HEK293 (cell line): ENCODE measurements at regions not wholly inside any gene's neighbourhood (a gene's known extent, or its start where the extent isn't known, plus 50 kb on each side); places are given as distances from the start of the nearest gene placed in this dataset.

Source experiments
- CTCF ChIA-PET: fragments of 350-600 bp; formaldehyde crosslinking; extraction: SDS; loops from one replicate; lab custom pipeline; 2021; ENCODE audit warnings: antibody characterized with exemption; lab: Yijun Ruan, JAX
- POLR2A ChIA-PET: fragments of 300-600 bp; formaldehyde crosslinking; extraction: SDS; loops from one replicate; lab custom pipeline; 2020; ENCODE audit warnings: antibody characterized with exemption, inconsistent platforms; lab: Yijun Ruan, JAX
- H3K27ac ChIP-seq: fragments of 200-500 bp; sonication (Bioruptor generic); 2 replicates; pipeline ENCODE4 v1.5.1; 2014; ENCODE audit warnings: low read depth, low read length, control low read depth, inconsistent platforms; ENCODE audit errors: extremely low read depth
- H3K36me3 ChIP-seq, 2 experiments: fragments of 200-500 bp in 1 of 2; sonication (Bioruptor generic) in 1 of 2; 1 replicate in 1 of 2; 2 replicates in 1 of 2; pipeline ENCODE4 v1.5.1; 2014 to 2017; ENCODE audit warnings: inconsistent platforms in 2 of 2, low read length in 2 of 2; ENCODE audit not compliant: control insufficient read depth in 2 of 2, insufficient read depth in 1 of 2
- H3K4me1 ChIP-seq: fragments of 200-500 bp; sonication (Bioruptor generic); 2 replicates; pipeline ENCODE4 v1.5.1; 2014; ENCODE audit warnings: mild to moderate bottlenecking, low read length, inconsistent platforms; ENCODE audit not compliant: control insufficient read depth, insufficient read depth
- H3K4me3 ChIP-seq: 2 replicates; pipeline ENCODE4 v1.5.1; 2011; ENCODE audit warnings: low read depth, mild to moderate bottlenecking, control low read depth, low read length, moderate library complexity
- H3K9me3 ChIP-seq: fragments of 200-500 bp; sonication (Bioruptor generic); 2 replicates; pipeline ENCODE4 v1.5.1; 2014; ENCODE audit warnings: low read depth, low read length, inconsistent platforms; ENCODE audit not compliant: control insufficient read depth, insufficient read depth
- KLF8 ChIP-seq: fragments of 450-650 bp; formaldehyde crosslinking; IDR thresholded peaks from 2 replicates; pipeline ENCODE4 v1.5.1; 2016; ENCODE audit warnings: missing biosample characterization, missing genetic modification characterization
- MYNN ChIP-seq: fragments of 450-650 bp; formaldehyde crosslinking; IDR thresholded peaks from 2 replicates; pipeline ENCODE4 v1.5.1; 2016; ENCODE audit warnings: missing biosample characterization, missing genetic modification characterization, borderline replicate concordance
- OSR2 ChIP-seq: fragments of 450-650 bp; formaldehyde crosslinking; IDR thresholded peaks from 2 replicates; pipeline ENCODE4 v1.5.1; 2016; ENCODE audit warnings: missing biosample characterization, missing genetic modification characterization
- SP7 ChIP-seq: fragments of 450-650 bp; formaldehyde crosslinking; IDR thresholded peaks from 2 replicates; pipeline ENCODE4 v1.5.1; 2016; ENCODE audit warnings: missing biosample characterization, missing genetic modification characterization
- ZFHX2 ChIP-seq: fragments of 450-650 bp; formaldehyde crosslinking; conservative IDR thresholded peaks from 2 replicates; pipeline ENCODE4 v1.5.1; 2016; ENCODE audit warnings: missing biosample characterization, missing genetic modification characterization
- ZIC2 ChIP-seq: fragments of 450-650 bp; formaldehyde crosslinking; IDR thresholded peaks from 2 replicates; pipeline ENCODE4 v1.5.1; 2016; ENCODE audit warnings: missing biosample characterization, missing genetic modification characterization
- ZNF133 ChIP-seq: fragments of 450-650 bp; formaldehyde crosslinking; IDR thresholded peaks from 2 replicates; pipeline ENCODE4 v1.5.1; 2016; ENCODE audit warnings: missing biosample characterization, missing genetic modification characterization
- ZNF138 ChIP-seq: fragments of 450-650 bp; formaldehyde crosslinking; IDR thresholded peaks from 2 replicates; pipeline ENCODE4 v1.5.1; 2016; ENCODE audit warnings: missing biosample characterization, missing genetic modification characterization, borderline replicate concordance
- ZNF350 ChIP-seq: fragments of 450-650 bp; formaldehyde crosslinking; IDR thresholded peaks from 2 replicates; pipeline ENCODE4 v1.5.0; 2017; ENCODE audit warnings: missing biosample characterization, mild to moderate bottlenecking, missing genetic modification characterization
- ZNF416 ChIP-seq: fragments of 450-650 bp; formaldehyde crosslinking; IDR thresholded peaks from 2 replicates; pipeline ENCODE4 v1.5.1; 2016; ENCODE audit warnings: missing biosample characterization, missing genetic modification characterization
- ZNF529 ChIP-seq: fragments of 450-650 bp; formaldehyde crosslinking; IDR thresholded peaks from 2 replicates; pipeline ENCODE4 v1.5.1; 2017; ENCODE audit warnings: missing genetic modification characterization, missing biosample characterization; ENCODE audit not compliant: insufficient replicate concordance
- ZSCAN30 ChIP-seq: fragments of 450-650 bp; IDR thresholded peaks from 2 replicates; pipeline ENCODE4 v1.5.1; 2018; ENCODE audit warnings: missing biosample characterization, mild to moderate bottlenecking, missing genetic modification characterization, moderate library complexity
- TF ChIP-seq, protein P1 (sequence below): fragments of 450-650 bp; IDR thresholded peaks from 2 replicates; pipeline ENCODE4 v1.5.1; 2018; ENCODE audit warnings: missing biosample characterization, mild to moderate bottlenecking, missing genetic modification characterization
- TF ChIP-seq, protein P2 (sequence below): fragments of 450-650 bp; formaldehyde crosslinking; IDR thresholded peaks from 2 replicates; pipeline ENCODE4 v1.5.1; 2016; ENCODE audit warnings: missing biosample characterization, missing genetic modification characterization
- TF ChIP-seq, protein P3 (sequence below): fragments of 450-650 bp; formaldehyde crosslinking; IDR thresholded peaks from 2 replicates; pipeline ENCODE4 v1.5.1; 2016; ENCODE audit warnings: missing biosample characterization, missing genetic modification characterization
- TF ChIP-seq, protein P4 (sequence below): fragments of 450-650 bp; formaldehyde crosslinking; IDR thresholded peaks from 2 replicates; pipeline ENCODE4 v1.5.1; 2016; ENCODE audit warnings: missing biosample characterization, missing genetic modification characterization
- TF ChIP-seq, protein P5 (sequence below): fragments of 450-650 bp; formaldehyde crosslinking; IDR thresholded peaks from 2 replicates; pipeline ENCODE4 v1.5.1; 2017; ENCODE audit warnings: missing biosample characterization, missing genetic modification characterization
- TF ChIP-seq, protein P6 (sequence below): fragments of 450-650 bp; formaldehyde crosslinking; IDR thresholded peaks from 2 replicates; pipeline ENCODE4 v1.5.1; 2016; ENCODE audit warnings: missing biosample characterization, missing genetic modification characterization

DNA sequence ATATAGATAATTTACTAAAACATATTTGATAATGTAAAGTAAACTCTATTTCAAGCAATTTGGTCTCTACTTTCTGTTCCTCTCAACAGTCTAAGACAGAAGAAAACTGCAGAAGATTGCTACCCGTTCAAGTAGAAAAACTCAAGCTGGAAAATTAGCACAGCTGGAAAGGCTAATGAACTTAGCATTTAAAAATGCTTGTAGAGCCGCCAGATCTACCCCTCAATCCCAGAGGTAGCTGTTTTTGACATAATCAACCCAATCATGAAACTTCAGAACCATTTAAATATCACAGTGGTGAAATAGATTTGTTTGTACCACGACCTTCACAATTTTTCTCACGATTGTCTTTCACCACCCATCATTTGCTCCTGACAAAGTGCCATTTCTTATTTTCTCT, 479.5 kb downstream of the SPRY1 start (continued):
- TF ChIP-seq, protein P1, sequence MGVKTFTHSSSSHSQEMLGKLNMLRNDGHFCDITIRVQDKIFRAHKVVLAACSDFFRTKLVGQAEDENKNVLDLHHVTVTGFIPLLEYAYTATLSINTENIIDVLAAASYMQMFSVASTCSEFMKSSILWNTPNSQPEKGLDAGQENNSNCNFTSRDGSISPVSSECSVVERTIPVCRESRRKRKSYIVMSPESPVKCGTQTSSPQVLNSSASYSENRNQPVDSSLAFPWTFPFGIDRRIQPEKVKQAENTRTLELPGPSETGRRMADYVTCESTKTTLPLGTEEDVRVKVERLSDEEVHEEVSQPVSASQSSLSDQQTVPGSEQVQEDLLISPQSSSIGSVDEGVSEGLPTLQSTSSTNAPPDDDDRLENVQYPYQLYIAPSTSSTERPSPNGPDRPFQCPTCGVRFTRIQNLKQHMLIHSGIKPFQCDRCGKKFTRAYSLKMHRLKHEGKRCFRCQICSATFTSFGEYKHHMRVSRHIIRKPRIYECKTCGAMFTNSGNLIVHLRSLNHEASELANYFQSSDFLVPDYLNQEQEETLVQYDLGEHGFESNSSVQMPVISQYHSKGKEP (tag by site-specific recombination) = no peak
- TF ChIP-seq ZNF138 (tag by site-specific recombination) (no peak), ZNF529 (tag by site-specific recombination) (no peak), ZFHX2 (tag by site-specific recombination) (no peak), KLF8 (tag by site-specific recombination) (no peak), ZSCAN30 (tag by site-specific recombination) (no peak), OSR2 (tag by site-specific recombination) (no peak)
- TF ChIP-seq, protein P2, sequence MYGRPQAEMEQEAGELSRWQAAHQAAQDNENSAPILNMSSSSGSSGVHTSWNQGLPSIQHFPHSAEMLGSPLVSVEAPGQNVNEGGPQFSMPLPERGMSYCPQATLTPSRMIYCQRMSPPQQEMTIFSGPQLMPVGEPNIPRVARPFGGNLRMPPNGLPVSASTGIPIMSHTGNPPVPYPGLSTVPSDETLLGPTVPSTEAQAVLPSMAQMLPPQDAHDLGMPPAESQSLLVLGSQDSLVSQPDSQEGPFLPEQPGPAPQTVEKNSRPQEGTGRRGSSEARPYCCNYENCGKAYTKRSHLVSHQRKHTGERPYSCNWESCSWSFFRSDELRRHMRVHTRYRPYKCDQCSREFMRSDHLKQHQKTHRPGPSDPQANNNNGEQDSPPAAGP (tag by site-specific recombination) = no peak
- TF ChIP-seq, protein P3, sequence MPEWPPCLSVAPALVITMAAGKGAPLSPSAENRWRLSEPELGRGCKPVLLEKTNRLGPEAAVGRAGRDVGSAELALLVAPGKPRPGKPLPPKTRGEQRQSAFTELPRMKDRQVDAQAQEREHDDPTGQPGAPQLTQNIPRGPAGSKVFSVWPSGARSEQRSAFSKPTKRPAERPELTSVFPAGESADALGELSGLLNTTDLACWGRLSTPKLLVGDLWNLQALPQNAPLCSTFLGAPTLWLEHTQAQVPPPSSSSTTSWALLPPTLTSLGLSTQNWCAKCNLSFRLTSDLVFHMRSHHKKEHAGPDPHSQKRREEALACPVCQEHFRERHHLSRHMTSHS (tag by site-specific recombination) = no peak

DNA sequence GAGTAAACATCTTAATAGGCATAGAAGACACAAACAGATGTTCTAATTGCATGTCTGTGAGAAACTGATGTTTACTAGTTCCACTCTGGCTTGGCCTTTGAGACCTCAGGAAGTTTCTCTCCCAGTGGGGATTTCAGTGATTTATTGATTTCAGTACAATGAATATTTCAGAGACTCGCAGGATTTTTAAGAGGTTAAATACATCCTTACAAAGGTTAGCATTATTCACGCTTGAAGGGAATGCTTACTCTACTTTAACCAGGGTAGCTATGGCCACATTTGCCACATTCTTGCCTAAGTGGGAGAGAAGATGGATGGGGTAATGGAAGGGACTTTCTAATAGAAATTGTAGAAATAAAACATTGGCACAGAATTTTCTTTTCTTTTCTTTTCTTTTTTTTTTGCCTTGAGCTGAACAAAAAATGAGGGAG, 480.1 kb downstream of the SPRY1 start:
- peak; percentile 77; the same call in 1 of the 2 replicates for TF ChIP-seq SP7
- TF ChIP-seq, protein P4, sequence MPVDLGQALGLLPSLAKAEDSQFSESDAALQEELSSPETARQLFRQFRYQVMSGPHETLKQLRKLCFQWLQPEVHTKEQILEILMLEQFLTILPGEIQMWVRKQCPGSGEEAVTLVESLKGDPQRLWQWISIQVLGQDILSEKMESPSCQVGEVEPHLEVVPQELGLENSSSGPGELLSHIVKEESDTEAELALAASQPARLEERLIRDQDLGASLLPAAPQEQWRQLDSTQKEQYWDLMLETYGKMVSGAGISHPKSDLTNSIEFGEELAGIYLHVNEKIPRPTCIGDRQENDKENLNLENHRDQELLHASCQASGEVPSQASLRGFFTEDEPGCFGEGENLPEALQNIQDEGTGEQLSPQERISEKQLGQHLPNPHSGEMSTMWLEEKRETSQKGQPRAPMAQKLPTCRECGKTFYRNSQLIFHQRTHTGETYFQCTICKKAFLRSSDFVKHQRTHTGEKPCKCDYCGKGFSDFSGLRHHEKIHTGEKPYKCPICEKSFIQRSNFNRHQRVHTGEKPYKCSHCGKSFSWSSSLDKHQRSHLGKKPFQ (tag by site-specific recombination) = no peak
- no peaks in the 10 kb centered on the region for H3K36me3 ChIP-seq
- no peak overlapping the region for H3K4me3 ChIP-seq
- H3K27ac ChIP-seq = no peak overlapping the region
- H3K9me3 ChIP-seq = no peaks in the 10 kb centered on the region
- POLR2A ChIA-PET = interaction anchor here (0.6 kb wide), 1 partner anchor 44 kb away, joined by 3 read pairs; no protein-coding TSS in a partner anchor
- CTCF ChIA-PET = interaction anchor here (0.6 to 0.7 kb wide), 2 partner anchors 22 to 632 kb away, joined by 3 read pairs; no protein-coding TSS in a partner anchor
- H3K4me1 ChIP-seq = no peaks in the 10 kb centered on the region

DNA sequence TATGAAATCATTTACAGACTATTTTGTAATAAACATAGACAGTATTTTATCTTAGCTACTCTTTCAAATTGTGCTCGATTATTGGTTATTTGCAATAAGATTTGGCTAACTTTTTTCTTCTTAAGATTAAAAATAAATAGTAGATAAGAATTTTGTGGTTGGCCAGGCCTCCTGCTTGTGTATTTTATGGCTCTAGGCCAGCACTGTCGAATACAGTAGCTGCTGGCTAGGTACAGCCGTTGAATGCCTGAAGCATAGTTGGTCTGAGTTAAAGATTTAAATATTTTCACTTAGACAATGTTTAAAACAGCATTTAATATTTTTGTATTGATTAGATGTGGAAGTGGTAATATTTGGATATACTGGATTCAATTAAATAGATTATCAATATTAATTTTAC, 481.0 kb downstream of the SPRY1 start:
- POLR2A ChIA-PET = interaction anchor here (0.6 kb wide), 1 partner anchor 45 kb away, joined by 3 read pairs; no protein-coding TSS in a partner anchor
- Histone ChIP-seq H3K9me3 (no peaks in the 10 kb centered on the region), H3K27ac (no peak overlapping the region), H3K4me3 (no peak overlapping the region), H3K4me1 (no peaks in the 10 kb centered on the region), H3K36me3 (no peaks in the 10 kb centered on the region)
- CTCF ChIA-PET = no interaction called here
- TF ChIP-seq KLF8 (tag by site-specific recombination) (no peak), ZIC2 (no peak), ZNF416 (tag by site-specific recombination) (no peak), MYNN (tag by site-specific recombination) (no peak), ZNF350 (no peak), ZNF133 (no peak)
- TF ChIP-seq, protein P5, sequence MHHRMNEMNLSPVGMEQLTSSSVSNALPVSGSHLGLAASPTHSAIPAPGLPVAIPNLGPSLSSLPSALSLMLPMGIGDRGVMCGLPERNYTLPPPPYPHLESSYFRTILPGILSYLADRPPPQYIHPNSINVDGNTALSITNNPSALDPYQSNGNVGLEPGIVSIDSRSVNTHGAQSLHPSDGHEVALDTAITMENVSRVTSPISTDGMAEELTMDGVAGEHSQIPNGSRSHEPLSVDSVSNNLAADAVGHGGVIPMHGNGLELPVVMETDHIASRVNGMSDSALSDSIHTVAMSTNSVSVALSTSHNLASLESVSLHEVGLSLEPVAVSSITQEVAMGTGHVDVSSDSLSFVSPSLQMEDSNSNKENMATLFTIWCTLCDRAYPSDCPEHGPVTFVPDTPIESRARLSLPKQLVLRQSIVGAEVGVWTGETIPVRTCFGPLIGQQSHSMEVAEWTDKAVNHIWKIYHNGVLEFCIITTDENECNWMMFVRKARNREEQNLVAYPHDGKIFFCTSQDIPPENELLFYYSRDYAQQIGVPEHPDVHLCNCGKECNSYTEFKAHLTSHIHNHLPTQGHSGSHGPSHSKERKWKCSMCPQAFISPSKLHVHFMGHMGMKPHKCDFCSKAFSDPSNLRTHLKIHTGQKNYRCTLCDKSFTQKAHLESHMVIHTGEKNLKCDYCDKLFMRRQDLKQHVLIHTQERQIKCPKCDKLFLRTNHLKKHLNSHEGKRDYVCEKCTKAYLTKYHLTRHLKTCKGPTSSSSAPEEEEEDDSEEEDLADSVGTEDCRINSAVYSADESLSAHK = no peak
- TF ChIP-seq, protein P6, sequence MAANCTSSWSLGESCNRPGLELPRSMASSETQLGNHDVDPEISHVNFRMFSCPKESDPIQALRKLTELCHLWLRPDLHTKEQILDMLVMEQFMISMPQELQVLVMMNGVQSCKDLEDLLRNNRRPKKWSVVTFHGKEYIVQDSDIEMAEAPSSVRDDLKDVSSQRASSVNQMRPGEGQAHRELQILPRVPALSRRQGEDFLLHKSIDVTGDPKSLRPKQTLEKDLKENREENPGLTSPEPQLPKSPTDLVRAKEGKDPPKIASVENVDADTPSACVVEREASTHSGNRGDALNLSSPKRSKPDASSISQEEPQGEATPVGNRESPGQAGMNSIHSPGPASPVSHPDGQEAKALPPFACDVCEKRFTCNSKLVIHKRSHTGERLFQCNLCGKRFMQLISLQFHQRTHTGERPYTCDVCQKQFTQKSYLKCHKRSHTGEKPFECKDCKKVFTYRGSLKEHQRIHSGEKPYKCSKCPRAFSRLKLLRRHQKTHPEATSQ (tag by site-specific recombination) = no peak
